NCI-H1105 (cell line): ENCODE measurements at regions not wholly inside any gene's neighbourhood (a gene's known extent, or its start where the extent isn't known, plus 50 kb on each side); places are given as distances from the start of the nearest gene placed in this dataset.
"Not testable (repeated sequence)": the region's sequence is repeated elsewhere in the genome, so short reads cannot be mapped to it uniquely, and the experiment has no call there.

ENCODE experiments used
- DNase-seq: peaks from one replicate; lab custom pipeline; 2025; lab: John Stamatoyannopoulos, UW

- DNase-seq: no peak
These were observed 185.0 kb upstream of the FAM241A start for GRCh38 chr4:111960241-111960667.

- DNase-seq: not testable (repeated sequence)
These were observed 184.2 kb upstream of the FAM241A start for GRCh38 chr4:111961026-111961425.

GRCh38 chr4:111961809-111962208, 183.4 kb upstream of the FAM241A start:
- no peak for DNase-seq

- no peak for DNase-seq
These were observed 182.0 kb upstream of the FAM241A start for GRCh38 chr4:111963158-111963700.

GRCh38 chr4:111977419-111977965, 167.8 kb upstream of the FAM241A start:
- no peak for DNase-seq

GRCh38 chr4:111979921-111980320, 165.3 kb upstream of the FAM241A start:
- DNase-seq: no peak

GRCh38 chr4:111982089-111982488, 163.2 kb upstream of the FAM241A start:
- DNase-seq: no peak

GRCh38 chr4:111984169-111984819, 161.0 kb upstream of the FAM241A start:
- DNase-seq: no peak

GRCh38 chr4:111985426-111985825, 159.8 kb upstream of the FAM241A start:
- DNase-seq: no peak

GRCh38 chr4:111986095-111986494, 159.2 kb upstream of the FAM241A start:
- DNase-seq: no peak

GRCh38 chr4:111988514-111988913, 156.7 kb upstream of the FAM241A start:
- DNase-seq: no peak

GRCh38 chr4:111989817-111990216, 155.4 kb upstream of the FAM241A start:
- no peak for DNase-seq

- no peak for DNase-seq
These were observed 154.1 kb upstream of the FAM241A start for GRCh38 chr4:111991163-111991562.

GRCh38 chr4:111991797-111992196, 153.5 kb upstream of the FAM241A start:
- DNase-seq: no peak

- no peak for DNase-seq
These were observed 152.7 kb upstream of the FAM241A start for GRCh38 chr4:111992351-111993168.

- no peak for DNase-seq
These were observed 150.9 kb upstream of the FAM241A start for GRCh38 chr4:111994392-111994791.

- DNase-seq: no peak
These were observed 147.5 kb upstream of the FAM241A start for GRCh38 chr4:111997785-111998184.

GRCh38 chr4:111999801-112000200, 145.5 kb upstream of the FAM241A start:
- no peak for DNase-seq

- no peak for DNase-seq
These were observed 144.2 kb upstream of the FAM241A start for GRCh38 chr4:112001041-112001440.

GRCh38 chr4:112002248-112002661, 143.0 kb upstream of the FAM241A start:
- no peak for DNase-seq

- DNase-seq: no peak
These were observed 141.9 kb upstream of the FAM241A start for GRCh38 chr4:112003231-112003907.

GRCh38 chr4:112005027-112005426, 140.2 kb upstream of the FAM241A start:
- no peak for DNase-seq
